SK-MEL-5 (cell line): ENCODE measurements at regions not wholly inside any gene's neighbourhood (a gene's known extent, or its start where the extent isn't known, plus 50 kb on each side); places are given as distances from the start of the nearest gene placed in this dataset.

ENCODE experiments used
- DNase-seq: peaks from one replicate; pipeline ENCODE4 v3.0.0-alpha.2; 2016; ENCODE audit warnings: low read depth, low spot score
- in situ Hi-C: cut with HindIII; loops from 2 replicates; pipeline ENCODE4 v1.10.0; 2016; ENCODE audit warnings: low sequenced_read_pairs, high pct_unique_total_duplicates, low pct_unique_long_range_greater_than_20kb

GRCh38 chr13:111042661-111043226, 72.4 kb upstream of the ARHGEF7 start:
- no peak for DNase-seq
- in situ Hi-C loops: no loop called here

GRCh38 chr13:111040830-111041229, 74.3 kb upstream of the ARHGEF7 start:
- DNase-seq: no peak
- in situ Hi-C loops: no loop called here

- DNase-seq: no peak
- in situ Hi-C loops: no loop called here
Observed at GRCh38 chr13:111039735-111040134, 75.4 kb upstream of the ARHGEF7 start.

GRCh38 chr13:111038887-111039286, 76.2 kb upstream of the ARHGEF7 start:
- in situ Hi-C loops: no loop called here
- no peak for DNase-seq

- in situ Hi-C loops: no loop called here
- no peak for DNase-seq
Observed at GRCh38 chr13:111037927-111038326, 77.2 kb upstream of the ARHGEF7 start.

- DNase-seq: no peak
- in situ Hi-C loops: no loop called here
Observed at GRCh38 chr13:111036665-111037064, 78.4 kb upstream of the ARHGEF7 start.

GRCh38 chr13:111035861-111036260, 79.2 kb upstream of the ARHGEF7 start:
- in situ Hi-C loops: no loop called here
- no peak for DNase-seq

- in situ Hi-C loops: no loop called here
- DNase-seq: peak; percentile 33
Observed at GRCh38 chr13:111034811-111035210, 80.3 kb upstream of the ARHGEF7 start.

- in situ Hi-C loops: no loop called here
- DNase-seq: peak; percentile 33
Observed at GRCh38 chr13:111033172-111034130, 81.7 kb upstream of the ARHGEF7 start.

- in situ Hi-C loops: no loop called here
- no peak for DNase-seq
Observed at GRCh38 chr13:111031531-111031961, 83.6 kb upstream of the ARHGEF7 start.

- in situ Hi-C loops: no loop called here
- DNase-seq: no peak
Observed at GRCh38 chr13:111029957-111030609, 85.0 kb upstream of the ARHGEF7 start.

GRCh38 chr13:111027458-111028439, 87.4 kb upstream of the ARHGEF7 start:
- in situ Hi-C loops: no loop called here
- peak; percentile 80 for DNase-seq

- no peak for DNase-seq
- in situ Hi-C loops: no loop called here
Observed at GRCh38 chr13:111025310-111025709, 89.8 kb upstream of the ARHGEF7 start.

- DNase-seq: no peak
- in situ Hi-C loops: no loop called here
Observed at GRCh38 chr13:111022886-111023285, 92.2 kb upstream of the ARHGEF7 start.

GRCh38 chr13:111022241-111022640, 92.9 kb upstream of the ARHGEF7 start:
- DNase-seq: no peak
- in situ Hi-C loops: no loop called here

- in situ Hi-C loops: no loop called here
- no peak for DNase-seq
Observed at GRCh38 chr13:111021270-111021669, 93.8 kb upstream of the ARHGEF7 start.

GRCh38 chr13:111020546-111020945, 94.6 kb upstream of the ARHGEF7 start:
- DNase-seq: no peak
- in situ Hi-C loops: no loop called here
